ENCODE measurements at regions not wholly inside any gene's neighbourhood (a gene's known extent, or its start where the extent isn't known, plus 50 kb on each side); places are given as distances from the start of the nearest gene placed in this dataset.

GRCh38 chr10:106132956-106133355, 1031.5 kb downstream of the SORCS1 start:
- Mint-ChIP-seq H3K36me3 (ENCODE audit: low read depth) (no peaks in the 10 kb centered on the region), H3K9me3 (no peaks in the 10 kb centered on the region), H3K27ac (no peak overlapping the region), H3K4me1 (ENCODE audit: low read depth) (no peaks in the 10 kb centered on the region), H3K4me3 (no peak overlapping the region), H3K27me3 (ENCODE audit: low read depth) (no peaks in the 10 kb centered on the region)

GRCh38 chr10:106114656-106115186, 1049.8 kb downstream of the SORCS1 start:
- no peaks in the 10 kb centered on the region for H3K27me3 Mint-ChIP-seq (ENCODE audit: low read depth)
- no peaks in the 10 kb centered on the region for H3K36me3 Mint-ChIP-seq (ENCODE audit: low read depth)
- H3K27ac Mint-ChIP-seq: no peak overlapping the region
- H3K4me3 Mint-ChIP-seq: no peak overlapping the region
- peaks cover 21% of the 10 kb centered on the region for H3K9me3 Mint-ChIP-seq
- no peaks in the 10 kb centered on the region for H3K4me1 Mint-ChIP-seq (ENCODE audit: low read depth)

- H3K4me1 Mint-ChIP-seq (ENCODE audit: low read depth): no peaks in the 10 kb centered on the region
- no peaks in the 10 kb centered on the region for H3K36me3 Mint-ChIP-seq (ENCODE audit: low read depth)
- H3K27ac Mint-ChIP-seq: no peak overlapping the region
- no peak overlapping the region for H3K4me3 Mint-ChIP-seq
- H3K9me3 Mint-ChIP-seq: peaks cover 10% of the 10 kb centered on the region
- no peaks in the 10 kb centered on the region for H3K27me3 Mint-ChIP-seq (ENCODE audit: low read depth)
Observed at GRCh38 chr10:106111246-106111645, 1053.3 kb downstream of the SORCS1 start.

- Mint-ChIP-seq H3K36me3 (ENCODE audit: low read depth) (no peaks in the 10 kb centered on the region), H3K9me3 (peaks cover 2% of the 10 kb centered on the region), H3K4me3 (no peak overlapping the region), H3K27me3 (ENCODE audit: low read depth) (no peaks in the 10 kb centered on the region), H3K27ac (no peak overlapping the region), H3K4me1 (ENCODE audit: low read depth) (no peaks in the 10 kb centered on the region)
Observed at GRCh38 chr10:106107706-106108105, 1056.8 kb downstream of the SORCS1 start.

- Mint-ChIP-seq H3K4me3 (no peak overlapping the region), H3K27ac (no peak overlapping the region), H3K9me3 (peaks cover 2% of the 10 kb centered on the region), H3K4me1 (ENCODE audit: low read depth) (no peaks in the 10 kb centered on the region), H3K27me3 (ENCODE audit: low read depth) (no peaks in the 10 kb centered on the region), H3K36me3 (ENCODE audit: low read depth) (no peaks in the 10 kb centered on the region)
Observed at GRCh38 chr10:106106114-106106513, 1058.4 kb downstream of the SORCS1 start.

GRCh38 chr10:106089855-106090254, 1074.7 kb downstream of the SORCS1 start:
- Mint-ChIP-seq H3K9me3 (no peaks in the 10 kb centered on the region), H3K4me1 (ENCODE audit: low read depth) (no peaks in the 10 kb centered on the region), H3K27ac (no peak overlapping the region), H3K4me3 (no peak overlapping the region), H3K36me3 (ENCODE audit: low read depth) (no peaks in the 10 kb centered on the region), H3K27me3 (ENCODE audit: low read depth) (no peaks in the 10 kb centered on the region)

- Mint-ChIP-seq H3K27ac (no peak overlapping the region), H3K4me1 (ENCODE audit: low read depth) (no peaks in the 10 kb centered on the region), H3K27me3 (ENCODE audit: low read depth) (no peaks in the 10 kb centered on the region), H3K9me3 (no peaks in the 10 kb centered on the region), H3K36me3 (ENCODE audit: low read depth) (no peaks in the 10 kb centered on the region), H3K4me3 (no peak overlapping the region)
Observed at GRCh38 chr10:106086391-106086790, 1078.1 kb downstream of the SORCS1 start.

- no peaks in the 10 kb centered on the region for H3K27me3 Mint-ChIP-seq (ENCODE audit: low read depth)
- no peaks in the 10 kb centered on the region for H3K36me3 Mint-ChIP-seq (ENCODE audit: low read depth)
- no peaks in the 10 kb centered on the region for H3K9me3 Mint-ChIP-seq
- H3K27ac Mint-ChIP-seq: no peak overlapping the region
- no peak overlapping the region for H3K4me3 Mint-ChIP-seq
- no peaks in the 10 kb centered on the region for H3K4me1 Mint-ChIP-seq (ENCODE audit: low read depth)
Observed at GRCh38 chr10:106083572-106083971, 1080.9 kb downstream of the SORCS1 start.

GRCh38 chr10:106082865-106083264, 1081.6 kb downstream of the SORCS1 start:
- Mint-ChIP-seq H3K9me3 (no peaks in the 10 kb centered on the region), H3K36me3 (ENCODE audit: low read depth) (no peaks in the 10 kb centered on the region), H3K4me3 (no peak overlapping the region), H3K27ac (no peak overlapping the region), H3K4me1 (ENCODE audit: low read depth) (no peaks in the 10 kb centered on the region), H3K27me3 (ENCODE audit: low read depth) (no peaks in the 10 kb centered on the region)

GRCh38 chr10:106078895-106079576, 1085.5 kb downstream of the SORCS1 start:
- no peak overlapping the region for H3K4me3 Mint-ChIP-seq
- no peaks in the 10 kb centered on the region for H3K36me3 Mint-ChIP-seq (ENCODE audit: low read depth)
- H3K9me3 Mint-ChIP-seq: no peaks in the 10 kb centered on the region
- no peak overlapping the region for H3K27ac Mint-ChIP-seq
- no peaks in the 10 kb centered on the region for H3K27me3 Mint-ChIP-seq (ENCODE audit: low read depth)
- no peaks in the 10 kb centered on the region for H3K4me1 Mint-ChIP-seq (ENCODE audit: low read depth)

- no peak overlapping the region for H3K4me3 Mint-ChIP-seq
- no peaks in the 10 kb centered on the region for H3K27me3 Mint-ChIP-seq (ENCODE audit: low read depth)
- peaks cover 3% of the 10 kb centered on the region for H3K9me3 Mint-ChIP-seq
- H3K27ac Mint-ChIP-seq: no peak overlapping the region
- H3K4me1 Mint-ChIP-seq (ENCODE audit: low read depth): no peaks in the 10 kb centered on the region
- H3K36me3 Mint-ChIP-seq (ENCODE audit: low read depth): no peaks in the 10 kb centered on the region
Observed at GRCh38 chr10:106076496-106076895, 1088.0 kb downstream of the SORCS1 start.

GRCh38 chr10:106053061-106053460, 1111.4 kb downstream of the SORCS1 start:
- no peak overlapping the region for H3K4me3 Mint-ChIP-seq
- no peaks in the 10 kb centered on the region for H3K27me3 Mint-ChIP-seq (ENCODE audit: low read depth)
- no peaks in the 10 kb centered on the region for H3K4me1 Mint-ChIP-seq (ENCODE audit: low read depth)
- H3K36me3 Mint-ChIP-seq (ENCODE audit: low read depth): no peaks in the 10 kb centered on the region
- no peak overlapping the region for H3K27ac Mint-ChIP-seq
- peaks cover 7% of the 10 kb centered on the region for H3K9me3 Mint-ChIP-seq

GRCh38 chr10:106044503-106044902, 1120.0 kb downstream of the SORCS1 start:
- no peaks in the 10 kb centered on the region for H3K4me1 Mint-ChIP-seq (ENCODE audit: low read depth)
- no peaks in the 10 kb centered on the region for H3K27me3 Mint-ChIP-seq (ENCODE audit: low read depth)

GRCh38 chr10:106043863-106044262, 1120.6 kb downstream of the SORCS1 start:
- Mint-ChIP-seq H3K9me3 (peaks cover 10% of the 10 kb centered on the region), H3K4me1 (ENCODE audit: low read depth) (no peaks in the 10 kb centered on the region), H3K4me3 (no peak overlapping the region), H3K27me3 (ENCODE audit: low read depth) (no peaks in the 10 kb centered on the region), H3K27ac (no peak overlapping the region), H3K36me3 (ENCODE audit: low read depth) (no peaks in the 10 kb centered on the region)

More at GRCh38 chr10:106044503-106044902, 1120.0 kb downstream of the SORCS1 start:
- Mint-ChIP-seq H3K9me3 (peaks cover 10% of the 10 kb centered on the region), H3K36me3 (ENCODE audit: low read depth) (no peaks in the 10 kb centered on the region), H3K4me3 (no peak overlapping the region), H3K27ac (no peak overlapping the region)

- Mint-ChIP-seq H3K27me3 (ENCODE audit: low read depth) (no peaks in the 10 kb centered on the region), H3K4me1 (ENCODE audit: low read depth) (no peaks in the 10 kb centered on the region), H3K27ac (no peak overlapping the region), H3K9me3 (no peaks in the 10 kb centered on the region), H3K36me3 (ENCODE audit: low read depth) (no peaks in the 10 kb centered on the region), H3K4me3 (no peak overlapping the region)
Observed at GRCh38 chr10:106038246-106038645, 1126.3 kb downstream of the SORCS1 start.
